ENCODE measurements at regions not wholly inside any gene's neighbourhood (a gene's known extent, or its start where the extent isn't known, plus 50 kb on each side); places are given as distances from the start of the nearest gene placed in this dataset.
A peak's percentile ranks its signal among the peaks of the same experiment; 100 is the strongest.

- intact Hi-C loops (cut with DNase I): no loop called here
- no peak overlapping the region for H3K27ac ChIP-seq (ENCODE audit: low read depth in 2 of 2, low read length in 2 of 2)
- no peaks in the 10 kb centered on the region for H3K36me3 ChIP-seq (ENCODE audit: control insufficient read depth in 2 of 3, insufficient read depth in 3 of 3, low read length in 3 of 3)
- H3K9ac ChIP-seq (ENCODE audit: low read length in 3 of 3): no peak overlapping the region
- no peaks in the 10 kb centered on the region for H3K27me3 ChIP-seq (ENCODE audit: control insufficient read depth, insufficient read depth, low read length)
- no peaks in the 10 kb centered on the region for H3K9me3 ChIP-seq (ENCODE audit: control insufficient read depth in 2 of 3, insufficient read depth in 1 of 3, low read length in 3 of 3)
- no peak for TF ChIP-seq CTCF (IDR thresholded peaks at IDR 0.05; ENCODE audit: borderline replicate concordance, extremely low read depth, insufficient read depth)
- no peak overlapping the region for H3K4me3 ChIP-seq (ENCODE audit: low read length in 3 of 3)
- no peak for FAIRE-seq
- H3K4me1 ChIP-seq (ENCODE audit: control insufficient read depth in 2 of 3, insufficient read depth in 2 of 3, low read depth in 1 of 3, low read length in 3 of 3): no peaks in the 10 kb centered on the region
- DNase-seq: peak in 1 of 5 donors; percentile 22
These were observed 216.4 kb upstream of the B3GAT1 start for GRCh38 chr11:134628426-134628825.

GRCh38 chr11:134626032-134626431 is 214.0 kb upstream of the B3GAT1 start:
- H3K27me3 ChIP-seq (ENCODE audit: control insufficient read depth, insufficient read depth, low read length): no peaks in the 10 kb centered on the region
- FAIRE-seq: no peak
- intact Hi-C loops (cut with DNase I): no loop called here
- no peak overlapping the region for H3K4me3 ChIP-seq (ENCODE audit: low read length in 3 of 3)
- H3K9ac ChIP-seq (ENCODE audit: low read length in 3 of 3): no peak overlapping the region
- no peaks in the 10 kb centered on the region for H3K36me3 ChIP-seq (ENCODE audit: control insufficient read depth in 2 of 3, insufficient read depth in 3 of 3, low read length in 3 of 3)
- no peak for TF ChIP-seq CTCF (IDR thresholded peaks at IDR 0.05; ENCODE audit: borderline replicate concordance, extremely low read depth, insufficient read depth)
- no peaks in the 10 kb centered on the region for H3K9me3 ChIP-seq (ENCODE audit: control insufficient read depth in 2 of 3, insufficient read depth in 1 of 3, low read length in 3 of 3)
- no peak overlapping the region for H3K27ac ChIP-seq (ENCODE audit: low read depth in 2 of 2, low read length in 2 of 2)
- H3K4me1 ChIP-seq (ENCODE audit: control insufficient read depth in 2 of 3, insufficient read depth in 2 of 3, low read depth in 1 of 3, low read length in 3 of 3): no peaks in the 10 kb centered on the region
- peak in 1 of 5 donors; percentile 5 for DNase-seq

GRCh38 chr11:134625631-134626030 is 213.6 kb upstream of the B3GAT1 start:
- no peaks in the 10 kb centered on the region for H3K4me1 ChIP-seq (ENCODE audit: control insufficient read depth in 2 of 3, insufficient read depth in 2 of 3, low read depth in 1 of 3, low read length in 3 of 3)
- no peak overlapping the region for H3K27ac ChIP-seq (ENCODE audit: low read depth in 2 of 2, low read length in 2 of 2)
- TF ChIP-seq CTCF (IDR thresholded peaks at IDR 0.05; ENCODE audit: borderline replicate concordance, extremely low read depth, insufficient read depth): no peak
- H3K4me3 ChIP-seq (ENCODE audit: low read length in 3 of 3): no peak overlapping the region
- intact Hi-C loops (cut with DNase I): no loop called here
- no peaks in the 10 kb centered on the region for H3K36me3 ChIP-seq (ENCODE audit: control insufficient read depth in 2 of 3, insufficient read depth in 3 of 3, low read length in 3 of 3)
- DNase-seq (peak in 1 of 5 donors; percentile 18), FAIRE-seq (no peak)
- H3K9ac ChIP-seq (ENCODE audit: low read length in 3 of 3): no peak overlapping the region
- no peaks in the 10 kb centered on the region for H3K9me3 ChIP-seq (ENCODE audit: control insufficient read depth in 2 of 3, insufficient read depth in 1 of 3, low read length in 3 of 3)
- no peaks in the 10 kb centered on the region for H3K27me3 ChIP-seq (ENCODE audit: control insufficient read depth, insufficient read depth, low read length)

- Histone ChIP-seq H3K4me1 (ENCODE audit: control insufficient read depth in 2 of 3, insufficient read depth in 2 of 3, low read depth in 1 of 3, low read length in 3 of 3) (no peaks in the 10 kb centered on the region), H3K9ac (ENCODE audit: low read length in 3 of 3) (no peak overlapping the region), H3K36me3 (ENCODE audit: control insufficient read depth in 2 of 3, insufficient read depth in 3 of 3, low read length in 3 of 3) (no peaks in the 10 kb centered on the region), H3K27ac (ENCODE audit: low read depth in 2 of 2, low read length in 2 of 2) (no peak overlapping the region), H3K27me3 (ENCODE audit: control insufficient read depth, insufficient read depth, low read length) (no peaks in the 10 kb centered on the region), H3K9me3 (ENCODE audit: control insufficient read depth in 2 of 3, insufficient read depth in 1 of 3, low read length in 3 of 3) (no peaks in the 10 kb centered on the region), H3K4me3 (ENCODE audit: low read length in 3 of 3) (no peak overlapping the region)
- TF ChIP-seq CTCF (IDR thresholded peaks at IDR 0.05; ENCODE audit: borderline replicate concordance, extremely low read depth, insufficient read depth): no peak
- no peak for FAIRE-seq
- DNase-seq: peak in 1 of 5 donors; percentile 9
- intact Hi-C loops (cut with DNase I): no loop called here
These were observed 213.1 kb upstream of the B3GAT1 start for GRCh38 chr11:134625151-134625550.
